ENCODE measurements at regions not wholly inside any gene's neighbourhood (a gene's known extent, or its start where the extent isn't known, plus 50 kb on each side); places are given as distances from the start of the nearest gene placed in this dataset.

GRCh38 chr11:45549257-45549656 is 116.2 kb downstream of the CHST1 start:
- DNase-seq (ENCODE audit: low spot score), result no peak

DNA sequence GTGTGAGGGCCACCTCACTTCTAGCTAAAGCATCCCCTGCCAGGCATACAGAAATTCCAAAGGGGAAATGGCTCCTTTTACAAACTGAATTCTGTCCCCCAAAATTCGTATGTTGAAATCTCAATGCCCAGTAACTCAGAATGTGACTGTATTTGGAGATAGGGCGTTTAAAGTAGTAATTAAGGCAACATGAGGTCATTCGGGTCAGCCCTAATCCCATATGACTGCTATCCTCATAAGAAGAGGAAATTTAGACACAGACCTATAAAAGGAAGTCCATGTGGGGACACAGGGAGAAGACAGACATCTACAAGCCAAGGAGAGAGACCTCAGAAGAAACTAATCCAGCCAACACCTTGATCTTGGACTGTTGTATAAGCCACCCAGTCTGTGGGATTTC is 119.1 kb downstream of the CHST1 start:
- TF ChIP-seq, protein P1, sequence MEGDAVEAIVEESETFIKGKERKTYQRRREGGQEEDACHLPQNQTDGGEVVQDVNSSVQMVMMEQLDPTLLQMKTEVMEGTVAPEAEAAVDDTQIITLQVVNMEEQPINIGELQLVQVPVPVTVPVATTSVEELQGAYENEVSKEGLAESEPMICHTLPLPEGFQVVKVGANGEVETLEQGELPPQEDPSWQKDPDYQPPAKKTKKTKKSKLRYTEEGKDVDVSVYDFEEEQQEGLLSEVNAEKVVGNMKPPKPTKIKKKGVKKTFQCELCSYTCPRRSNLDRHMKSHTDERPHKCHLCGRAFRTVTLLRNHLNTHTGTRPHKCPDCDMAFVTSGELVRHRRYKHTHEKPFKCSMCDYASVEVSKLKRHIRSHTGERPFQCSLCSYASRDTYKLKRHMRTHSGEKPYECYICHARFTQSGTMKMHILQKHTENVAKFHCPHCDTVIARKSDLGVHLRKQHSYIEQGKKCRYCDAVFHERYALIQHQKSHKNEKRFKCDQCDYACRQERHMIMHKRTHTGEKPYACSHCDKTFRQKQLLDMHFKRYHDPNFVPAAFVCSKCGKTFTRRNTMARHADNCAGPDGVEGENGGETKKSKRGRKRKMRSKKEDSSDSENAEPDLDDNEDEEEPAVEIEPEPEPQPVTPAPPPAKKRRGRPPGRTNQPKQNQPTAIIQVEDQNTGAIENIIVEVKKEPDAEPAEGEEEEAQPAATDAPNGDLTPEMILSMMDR (IDR thresholded peaks at IDR 0.05; ENCODE audit: borderline replicate concordance, control extremely low read depth, extremely low read depth, insufficient read depth, missing control alignments), result no peak
- DNase-seq (ENCODE audit: low spot score), result no peak
- in situ Hi-C loops (cut with MboI; ENCODE audit: low sequenced_read_pairs, unreplicated experiment), result no loop called here

More at GRCh38 chr11:45549257-45549656, 116.2 kb downstream of the CHST1 start:
- in situ Hi-C loops (cut with MboI; ENCODE audit: low sequenced_read_pairs, unreplicated experiment), result no loop called here
- TF ChIP-seq, protein P1 (IDR thresholded peaks at IDR 0.05; ENCODE audit: borderline replicate concordance, control extremely low read depth, extremely low read depth, insufficient read depth, missing control alignments), result no peak

DNA sequence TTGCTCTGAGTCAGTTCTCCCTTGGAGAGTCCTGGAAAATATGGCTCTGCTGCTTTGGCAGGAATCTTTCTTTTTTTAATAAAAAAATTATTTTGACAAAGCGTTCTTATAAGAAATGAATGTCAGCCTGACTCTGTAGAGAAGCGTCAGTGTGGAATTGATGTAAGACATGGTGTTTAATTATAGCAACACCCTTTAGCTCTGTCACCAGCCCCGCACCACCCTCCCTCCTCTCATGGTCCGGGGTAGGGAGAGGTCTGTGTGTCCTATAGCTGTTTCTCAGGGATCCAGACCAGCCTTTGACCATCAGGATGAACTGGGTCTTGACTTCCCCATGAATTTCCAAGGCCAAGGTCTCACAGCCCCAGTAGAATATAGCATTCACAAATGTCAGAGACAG is 120.6 kb downstream of the CHST1 start:
- no peak for DNase-seq (ENCODE audit: low spot score)
- TF ChIP-seq, protein P1 (IDR thresholded peaks at IDR 0.05; ENCODE audit: borderline replicate concordance, control extremely low read depth, extremely low read depth, insufficient read depth, missing control alignments), result no peak
- in situ Hi-C loops (cut with MboI; ENCODE audit: low sequenced_read_pairs, unreplicated experiment), result no loop called here

GRCh38 chr11:45543808-45544422 is 121.5 kb downstream of the CHST1 start:
- in situ Hi-C loops (cut with MboI; ENCODE audit: low sequenced_read_pairs, unreplicated experiment), result no loop called here
- DNase-seq (ENCODE audit: low spot score), result no peak
- TF ChIP-seq, protein P1 (IDR thresholded peaks at IDR 0.05; ENCODE audit: borderline replicate concordance, control extremely low read depth, extremely low read depth, insufficient read depth, missing control alignments), result no peak

DNA sequence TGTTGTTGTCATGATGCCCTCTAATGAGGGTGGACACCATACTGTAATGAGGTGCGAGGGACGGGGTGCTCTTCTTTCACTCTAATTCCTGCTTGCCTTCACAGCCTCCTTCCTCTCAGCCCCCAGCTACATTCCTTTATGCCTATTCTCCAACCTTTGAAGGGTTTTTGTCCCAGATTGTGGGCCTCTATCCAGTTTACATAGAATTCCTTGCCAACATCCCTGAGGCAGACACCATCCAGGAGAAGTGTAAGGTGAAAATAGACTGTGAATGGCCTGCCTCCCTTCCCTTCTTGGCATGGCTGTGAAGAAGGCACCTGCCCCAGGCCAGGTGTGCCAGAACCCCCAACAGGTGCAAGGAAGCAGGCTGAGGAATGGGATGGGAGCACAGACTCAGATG is 122.3 kb downstream of the CHST1 start:
- in situ Hi-C loops (cut with MboI; ENCODE audit: low sequenced_read_pairs, unreplicated experiment), result no loop called here
- TF ChIP-seq, protein P1 (IDR thresholded peaks at IDR 0.05; ENCODE audit: borderline replicate concordance, control extremely low read depth, extremely low read depth, insufficient read depth, missing control alignments), result no peak
- no peak for DNase-seq (ENCODE audit: low spot score)

DNA sequence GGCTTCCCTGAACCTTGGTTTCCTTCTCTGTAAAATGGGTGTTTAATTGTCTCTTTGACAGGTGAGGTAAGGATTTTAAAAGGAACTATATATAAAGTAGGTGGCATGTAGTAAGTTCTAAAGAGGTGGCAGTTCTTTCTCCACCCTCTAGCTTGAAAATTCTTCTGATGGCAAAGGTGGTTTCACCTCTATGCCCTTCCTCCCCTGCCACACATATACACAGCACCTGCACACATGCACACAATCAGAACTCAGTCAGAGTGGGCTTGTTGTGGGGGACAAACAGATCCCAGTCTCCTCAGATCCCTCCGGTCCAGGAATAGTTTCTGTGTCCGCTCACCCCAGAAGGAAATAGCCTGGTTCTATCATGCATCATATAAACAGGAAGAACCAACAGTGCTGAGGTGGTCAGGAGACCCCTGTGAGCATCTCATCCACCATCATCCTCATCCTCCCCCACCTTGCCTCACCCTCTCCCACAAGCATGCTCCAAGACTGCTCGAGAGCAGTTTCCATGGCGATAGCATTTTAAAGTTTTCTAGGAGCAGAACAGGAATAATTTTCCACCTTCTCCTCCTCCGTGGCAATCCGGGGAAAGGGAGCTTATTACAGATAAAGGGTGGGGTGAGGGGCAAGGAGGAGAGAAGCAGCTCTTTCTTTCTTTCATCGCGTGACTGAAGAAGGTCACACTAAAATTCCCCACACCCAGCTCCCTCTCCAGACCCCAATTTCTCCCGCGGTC is 123.6 kb downstream of the CHST1 start:
- in situ Hi-C loops (cut with MboI; ENCODE audit: low sequenced_read_pairs, unreplicated experiment), result no loop called here
- DNase-seq (ENCODE audit: low spot score), result no peak
- TF ChIP-seq, protein P1 (IDR thresholded peaks at IDR 0.05; ENCODE audit: borderline replicate concordance, control extremely low read depth, extremely low read depth, insufficient read depth, missing control alignments), result no peak

Measured in GM13976 (cell line).